HG02970 (cell line): ENCODE measurements at regions not wholly inside any gene's neighbourhood (a gene's known extent, or its start where the extent isn't known, plus 50 kb on each side); places are given as distances from the start of the nearest gene placed in this dataset.

Experiments
- ATAC-seq: cut with Tn5 transposase; IDR thresholded peaks from one replicate; pipeline ENCODE4 v1.9.1; 2021; ENCODE audit warnings: mild to moderate bottlenecking, moderate library complexity, moderate number of reproducible peaks; ENCODE audit not compliant: unreplicated experiment, low FRiP score

GRCh38 chr5:135236228-135236907, 162.7 kb downstream of the MACROH2A1 start:
- ATAC-seq, result no peak

GRCh38 chr5:135235551-135236227, 163.3 kb downstream of the MACROH2A1 start:
- ATAC-seq, result no peak

GRCh38 chr5:135234666-135235401, 164.2 kb downstream of the MACROH2A1 start:
- no peak for ATAC-seq

- ATAC-seq, result no peak
Observed at GRCh38 chr5:135234242-135234641, 164.8 kb downstream of the MACROH2A1 start.

GRCh38 chr5:135233477-135233876, 165.6 kb downstream of the MACROH2A1 start:
- ATAC-seq, result no peak

GRCh38 chr5:135232958-135233357, 166.1 kb downstream of the MACROH2A1 start:
- no peak for ATAC-seq

GRCh38 chr5:135231289-135231688, 167.7 kb downstream of the MACROH2A1 start:
- no peak for ATAC-seq

- no peak for ATAC-seq
Observed at GRCh38 chr5:135230251-135230925, 168.6 kb downstream of the MACROH2A1 start.

GRCh38 chr5:135229679-135230132, 169.3 kb downstream of the MACROH2A1 start:
- no peak for ATAC-seq

- no peak for ATAC-seq
Observed at GRCh38 chr5:135229122-135229521, 169.9 kb downstream of the MACROH2A1 start.

- ATAC-seq, result no peak
Observed at GRCh38 chr5:135228222-135228621, 170.8 kb downstream of the MACROH2A1 start.

GRCh38 chr5:135227064-135228022, 171.7 kb downstream of the MACROH2A1 start:
- no peak for ATAC-seq

GRCh38 chr5:135225856-135226560, 173.0 kb downstream of the MACROH2A1 start:
- ATAC-seq, result no peak

GRCh38 chr5:135223891-135224625, 175.0 kb downstream of the MACROH2A1 start:
- ATAC-seq, result no peak

- no peak for ATAC-seq
Observed at GRCh38 chr5:135223404-135223803, 175.6 kb downstream of the MACROH2A1 start.

GRCh38 chr5:135222771-135223170, 176.3 kb downstream of the MACROH2A1 start:
- no peak for ATAC-seq

- ATAC-seq, result no peak
Observed at GRCh38 chr5:135222171-135222681, 176.8 kb downstream of the MACROH2A1 start.

GRCh38 chr5:135221696-135222095, 177.3 kb downstream of the MACROH2A1 start:
- no peak for ATAC-seq
